Prostate gland (tissue), 2 donors: ENCODE measurements at regions not wholly inside any gene's neighbourhood (a gene's known extent, or its start where the extent isn't known, plus 50 kb on each side); places are given as distances from the start of the nearest gene placed in this dataset.

Experiments
- CTCF ChIP-seq, 4 experiments: fragments of 200-600 bp in 2 of 4; fragments of 450-650 bp in 2 of 4; sonication (generic) in 2 of 4; IDR thresholded peaks; 1 replicate in 3 of 4; 2 replicates in 1 of 4; pipeline ENCODE4 v1.5.1; 2016 to 2019; ENCODE audit warnings: antibody characterized with exemption in 4 of 4, mild to moderate bottlenecking in 2 of 4, moderate library complexity in 2 of 4
- POLR2A ChIP-seq: fragments of 450-650 bp; IDR thresholded peaks from one replicate; pipeline ENCODE4 v1.6.1; 2016; ENCODE audit warnings: antibody characterized with exemption, mild to moderate bottlenecking
- POLR2AphosphoS5 ChIP-seq: sonication (generic); formaldehyde crosslinking; IDR thresholded peaks from one replicate; pipeline ENCODE4 v1.6.1; 2017; ENCODE audit warnings: antibody characterized with exemption

GRCh38 chr2:80987466-80987865, 682.9 kb upstream of the LRRTM1 start:
- TF ChIP-seq CTCF (IDR thresholded peaks at IDR 0.05): no peak
- TF ChIP-seq POLR2A: no peak
- no peak for TF ChIP-seq POLR2AphosphoS5
